ENCODE measurements at regions not wholly inside any gene's neighbourhood (a gene's known extent, or its start where the extent isn't known, plus 50 kb on each side); places are given as distances from the start of the nearest gene placed in this dataset.

DNA sequence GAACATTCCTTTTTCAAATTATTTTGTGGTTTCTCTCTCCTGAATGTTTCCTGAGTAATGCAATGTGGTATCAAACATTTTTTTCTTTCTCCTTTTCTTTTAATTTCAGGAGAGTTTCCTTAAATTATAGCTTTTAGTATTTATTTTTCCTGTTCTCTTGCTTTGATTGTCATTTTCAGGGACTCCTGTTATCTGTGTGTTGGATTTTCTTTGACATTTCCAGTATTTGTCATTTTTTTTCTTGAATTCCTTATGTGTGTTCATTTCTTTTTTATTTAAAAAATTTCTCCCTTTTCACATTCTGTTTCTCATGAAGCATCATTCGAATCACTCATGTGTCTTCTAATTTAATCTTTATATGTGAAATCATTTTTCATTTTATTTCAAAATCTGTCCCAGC, 61.0 kb downstream of the NPPC start:
- TF ChIP-seq JUNB (CRISPR knock-in tag; conservative IDR thresholded peaks at IDR 0.05) (no peak), PTRF (tag; IDR thresholded peaks at IDR 0.05) (no peak), NFRKB (IDR thresholded peaks at IDR 0.05; ENCODE audit: low read depth) (no peak), SNRNP70 (optimal IDR thresholded peaks at IDR 0.05; ENCODE audit: low read depth, low read length) (no peak), ZNF311 (CRISPR knock-in tag; IDR thresholded peaks at IDR 0.05) (no peak), FOXA3 (CRISPR knock-in tag; conservative IDR thresholded peaks at IDR 0.05 in 1 of 2, IDR thresholded peaks at IDR 0.05 in 1 of 2) (no peak)
- TF ChIP-seq, protein P1, sequence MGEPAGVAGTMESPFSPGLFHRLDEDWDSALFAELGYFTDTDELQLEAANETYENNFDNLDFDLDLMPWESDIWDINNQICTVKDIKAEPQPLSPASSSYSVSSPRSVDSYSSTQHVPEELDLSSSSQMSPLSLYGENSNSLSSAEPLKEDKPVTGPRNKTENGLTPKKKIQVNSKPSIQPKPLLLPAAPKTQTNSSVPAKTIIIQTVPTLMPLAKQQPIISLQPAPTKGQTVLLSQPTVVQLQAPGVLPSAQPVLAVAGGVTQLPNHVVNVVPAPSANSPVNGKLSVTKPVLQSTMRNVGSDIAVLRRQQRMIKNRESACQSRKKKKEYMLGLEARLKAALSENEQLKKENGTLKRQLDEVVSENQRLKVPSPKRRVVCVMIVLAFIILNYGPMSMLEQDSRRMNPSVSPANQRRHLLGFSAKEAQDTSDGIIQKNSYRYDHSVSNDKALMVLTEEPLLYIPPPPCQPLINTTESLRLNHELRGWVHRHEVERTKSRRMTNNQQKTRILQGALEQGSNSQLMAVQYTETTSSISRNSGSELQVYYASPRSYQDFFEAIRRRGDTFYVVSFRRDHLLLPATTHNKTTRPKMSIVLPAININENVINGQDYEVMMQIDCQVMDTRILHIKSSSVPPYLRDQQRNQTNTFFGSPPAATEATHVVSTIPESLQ (CRISPR knock-in tag; IDR thresholded peaks at IDR 0.05): no peak
- TF ChIP-seq, protein P2, sequence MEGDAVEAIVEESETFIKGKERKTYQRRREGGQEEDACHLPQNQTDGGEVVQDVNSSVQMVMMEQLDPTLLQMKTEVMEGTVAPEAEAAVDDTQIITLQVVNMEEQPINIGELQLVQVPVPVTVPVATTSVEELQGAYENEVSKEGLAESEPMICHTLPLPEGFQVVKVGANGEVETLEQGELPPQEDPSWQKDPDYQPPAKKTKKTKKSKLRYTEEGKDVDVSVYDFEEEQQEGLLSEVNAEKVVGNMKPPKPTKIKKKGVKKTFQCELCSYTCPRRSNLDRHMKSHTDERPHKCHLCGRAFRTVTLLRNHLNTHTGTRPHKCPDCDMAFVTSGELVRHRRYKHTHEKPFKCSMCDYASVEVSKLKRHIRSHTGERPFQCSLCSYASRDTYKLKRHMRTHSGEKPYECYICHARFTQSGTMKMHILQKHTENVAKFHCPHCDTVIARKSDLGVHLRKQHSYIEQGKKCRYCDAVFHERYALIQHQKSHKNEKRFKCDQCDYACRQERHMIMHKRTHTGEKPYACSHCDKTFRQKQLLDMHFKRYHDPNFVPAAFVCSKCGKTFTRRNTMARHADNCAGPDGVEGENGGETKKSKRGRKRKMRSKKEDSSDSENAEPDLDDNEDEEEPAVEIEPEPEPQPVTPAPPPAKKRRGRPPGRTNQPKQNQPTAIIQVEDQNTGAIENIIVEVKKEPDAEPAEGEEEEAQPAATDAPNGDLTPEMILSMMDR (IDR thresholded peaks at IDR 0.05 in 2 of 3, conservative IDR thresholded peaks at IDR 0.05 in 1 of 3; ENCODE audit: insufficient read depth in 2 of 3, low read depth in 1 of 3, low read length in 3 of 3): no peak

Measured in K562 (cell line).